ENCODE measurements at regions not wholly inside any gene's neighbourhood (a gene's known extent, or its start where the extent isn't known, plus 50 kb on each side); places are given as distances from the start of the nearest gene placed in this dataset.

GRCh38 chr19:46913198-46913851, 52.5 kb downstream of the ARHGAP35 start:
- TF ChIP-seq POLR2AphosphoS5 (IDR thresholded peaks at IDR 0.05; ENCODE audit: low read depth, low read length) (no peak), CTCF (IDR thresholded peaks at IDR 0.05) (no peak), TCF7L2 (IDR thresholded peaks at IDR 0.05; ENCODE audit: low read depth, low read length) (no peak)
